ENCODE measurements at regions not wholly inside any gene's neighbourhood (a gene's known extent, or its start where the extent isn't known, plus 50 kb on each side); places are given as distances from the start of the nearest gene placed in this dataset.

- TF ChIP-seq CTCF (IDR thresholded peaks at IDR 0.05; ENCODE audit: insufficient read depth, low read depth, low read length, missing control alignments): no peak
- no peak for DNase-seq (ENCODE audit: low read depth)
- no peak overlapping the region for H3K4me3 ChIP-seq (ENCODE audit: low read depth, low read length)
These were observed 242.1 kb upstream of the OSR1 start for GRCh38 chr2:19600506-19600905.

- no peak for TF ChIP-seq CTCF (IDR thresholded peaks at IDR 0.05; ENCODE audit: insufficient read depth, low read depth, low read length, missing control alignments)
- DNase-seq (ENCODE audit: low read depth): no peak
- H3K4me3 ChIP-seq (ENCODE audit: low read depth, low read length): no peak overlapping the region
These were observed 240.5 kb upstream of the OSR1 start for GRCh38 chr2:19598971-19599370.

- no peak for TF ChIP-seq CTCF (IDR thresholded peaks at IDR 0.05; ENCODE audit: insufficient read depth, low read depth, low read length, missing control alignments)
- DNase-seq (ENCODE audit: low read depth): no peak
- H3K4me3 ChIP-seq (ENCODE audit: low read depth, low read length): no peak overlapping the region
These were observed 233.8 kb upstream of the OSR1 start for GRCh38 chr2:19592197-19592596.

GRCh38 chr2:19589791-19590190 lies 231.4 kb upstream of the OSR1 start:
- H3K4me3 ChIP-seq (ENCODE audit: low read depth, low read length): no peak overlapping the region
- TF ChIP-seq CTCF (IDR thresholded peaks at IDR 0.05; ENCODE audit: insufficient read depth, low read depth, low read length, missing control alignments): no peak
- no peak for DNase-seq (ENCODE audit: low read depth)

GRCh38 chr2:19580830-19581229 lies 222.4 kb upstream of the OSR1 start:
- TF ChIP-seq CTCF (IDR thresholded peaks at IDR 0.05; ENCODE audit: insufficient read depth, low read depth, low read length, missing control alignments): no peak
- DNase-seq (ENCODE audit: low read depth): no peak
- H3K4me3 ChIP-seq (ENCODE audit: low read depth, low read length): no peak overlapping the region

- DNase-seq (ENCODE audit: low read depth): no peak
- H3K4me3 ChIP-seq (ENCODE audit: low read depth, low read length): no peak overlapping the region
- no peak for TF ChIP-seq CTCF (IDR thresholded peaks at IDR 0.05; ENCODE audit: insufficient read depth, low read depth, low read length, missing control alignments)
These were observed 221.8 kb upstream of the OSR1 start for GRCh38 chr2:19580264-19580663.

GRCh38 chr2:19579461-19579860 lies 221.0 kb upstream of the OSR1 start:
- H3K4me3 ChIP-seq (ENCODE audit: low read depth, low read length): no peak overlapping the region
- DNase-seq (ENCODE audit: low read depth): no peak
- TF ChIP-seq CTCF (IDR thresholded peaks at IDR 0.05; ENCODE audit: insufficient read depth, low read depth, low read length, missing control alignments): no peak
